MM.1S (cell line): ENCODE measurements at regions not wholly inside any gene's neighbourhood (a gene's known extent, or its start where the extent isn't known, plus 50 kb on each side); places are given as distances from the start of the nearest gene placed in this dataset.

Experiments
- EZH2 ChIP-seq: fragments of 300-600 bp; sonication (generic); optimal IDR thresholded peaks from 2 replicates; pipeline ENCODE3; 2017; ENCODE audit warnings: low read depth, mild to moderate bottlenecking, antibody characterized with exemption, low read length, mixed read lengths
- EZH2phosphoT487 ChIP-seq: fragments of 300-600 bp; sonication (generic); IDR thresholded peaks from 2 replicates; pipeline ENCODE4 v1.6.1; 2018; ENCODE audit warnings: antibody characterized with exemption, low read length
- TF ChIP-seq, protein P1 (sequence below): fragments of 300-600 bp; sonication (generic); IDR thresholded peaks from 2 replicates; pipeline ENCODE4 v1.5.1; 2016; ENCODE audit warnings: antibody characterized with exemption, low read length, mixed read lengths

DNA sequence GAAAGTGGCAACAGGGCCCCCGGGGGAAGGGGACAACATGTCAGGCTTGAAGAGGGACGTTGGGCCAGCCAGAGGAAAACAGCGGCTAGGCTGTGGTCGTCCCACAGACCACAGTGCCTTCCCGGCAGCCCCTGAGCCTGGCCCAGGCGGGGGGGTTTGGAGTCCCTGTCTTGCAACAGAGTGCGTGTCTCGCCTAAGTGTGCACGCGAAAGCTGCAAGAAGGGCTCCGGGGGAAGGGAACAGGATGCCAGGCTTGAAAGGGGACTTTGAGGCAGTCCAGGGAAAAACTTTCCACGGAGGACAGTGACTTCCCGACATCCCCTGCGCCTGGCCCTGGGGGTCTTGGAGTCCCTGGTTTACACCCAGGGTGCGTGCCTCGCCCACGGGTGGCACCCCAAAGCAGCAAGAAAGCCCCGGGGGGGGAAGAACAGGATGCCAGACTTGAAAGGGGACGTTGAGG, 157.5 kb upstream of the ALG10B start:
- TF ChIP-seq, protein P1, sequence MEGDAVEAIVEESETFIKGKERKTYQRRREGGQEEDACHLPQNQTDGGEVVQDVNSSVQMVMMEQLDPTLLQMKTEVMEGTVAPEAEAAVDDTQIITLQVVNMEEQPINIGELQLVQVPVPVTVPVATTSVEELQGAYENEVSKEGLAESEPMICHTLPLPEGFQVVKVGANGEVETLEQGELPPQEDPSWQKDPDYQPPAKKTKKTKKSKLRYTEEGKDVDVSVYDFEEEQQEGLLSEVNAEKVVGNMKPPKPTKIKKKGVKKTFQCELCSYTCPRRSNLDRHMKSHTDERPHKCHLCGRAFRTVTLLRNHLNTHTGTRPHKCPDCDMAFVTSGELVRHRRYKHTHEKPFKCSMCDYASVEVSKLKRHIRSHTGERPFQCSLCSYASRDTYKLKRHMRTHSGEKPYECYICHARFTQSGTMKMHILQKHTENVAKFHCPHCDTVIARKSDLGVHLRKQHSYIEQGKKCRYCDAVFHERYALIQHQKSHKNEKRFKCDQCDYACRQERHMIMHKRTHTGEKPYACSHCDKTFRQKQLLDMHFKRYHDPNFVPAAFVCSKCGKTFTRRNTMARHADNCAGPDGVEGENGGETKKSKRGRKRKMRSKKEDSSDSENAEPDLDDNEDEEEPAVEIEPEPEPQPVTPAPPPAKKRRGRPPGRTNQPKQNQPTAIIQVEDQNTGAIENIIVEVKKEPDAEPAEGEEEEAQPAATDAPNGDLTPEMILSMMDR, result no peak
- TF ChIP-seq EZH2phosphoT487, result no peak
- TF ChIP-seq EZH2, result no peak
